ENCODE measurements at regions not wholly inside any gene's neighbourhood (a gene's known extent, or its start where the extent isn't known, plus 50 kb on each side); places are given as distances from the start of the nearest gene placed in this dataset.

- TF ChIP-seq EZH2 (IDR thresholded peaks at IDR 0.05; ENCODE audit: low read length, missing control alignments) (no peak), CTCF (conservative IDR thresholded peaks at IDR 0.05 in 1 of 2, IDR thresholded peaks at IDR 0.05 in 1 of 2; ENCODE audit: low read depth in 1 of 2, low read length in 2 of 2) (no peak)
Observed at GRCh38 chr13:72508392-72508791, 219.0 kb downstream of the MZT1 start.

All from fibroblast of lung (primary cell).